CD4-positive, alpha-beta T cell treated with Interferon alpha-2 for 1 hour (primary cell): ENCODE measurements at regions not wholly inside any gene's neighbourhood (a gene's known extent, or its start where the extent isn't known, plus 50 kb on each side); places are given as distances from the start of the nearest gene placed in this dataset.
"Not testable (repeated sequence)": the region's sequence is repeated elsewhere in the genome, so short reads cannot be mapped to it uniquely, and the experiment has no call there.

Source experiments
- DNase-seq, 2 donors: peaks; one replicate each; pipeline ENCODE4 v3.0.0-alpha.2; 2020 to 2022

GRCh38 chr1:244271691-244272308 lies 179.9 kb downstream of the ADSS2 start:
- DNase-seq = no peak

- DNase-seq = peak; percentile 76 to 81
Measured at GRCh38 chr1:244272471-244273261, 179.0 kb downstream of the ADSS2 start.

- no peak for DNase-seq
Measured at GRCh38 chr1:244273262-244273844, 178.4 kb downstream of the ADSS2 start.

- peak in 1 of 2 donors; percentile 17 for DNase-seq
Measured at GRCh38 chr1:244273845-244274619, 177.7 kb downstream of the ADSS2 start.

GRCh38 chr1:244276646-244277045 lies 175.1 kb downstream of the ADSS2 start:
- DNase-seq = no peak

- no peak for DNase-seq
Measured at GRCh38 chr1:244280201-244280600, 171.5 kb downstream of the ADSS2 start.

GRCh38 chr1:244280859-244281258 lies 170.8 kb downstream of the ADSS2 start:
- no peak for DNase-seq

GRCh38 chr1:244283772-244284171 lies 167.9 kb downstream of the ADSS2 start:
- no peak for DNase-seq

- no peak for DNase-seq
Measured at GRCh38 chr1:244284641-244285156, 167.0 kb downstream of the ADSS2 start.

GRCh38 chr1:244286341-244286740 lies 165.4 kb downstream of the ADSS2 start:
- DNase-seq = no peak

GRCh38 chr1:244287726-244288125 lies 164.0 kb downstream of the ADSS2 start:
- no peak for DNase-seq

- no peak for DNase-seq
Measured at GRCh38 chr1:244288663-244289062, 163.0 kb downstream of the ADSS2 start.

- DNase-seq = no peak
Measured at GRCh38 chr1:244289991-244290785, 161.5 kb downstream of the ADSS2 start.

- no peak for DNase-seq
Measured at GRCh38 chr1:244291236-244292201, 160.2 kb downstream of the ADSS2 start.

- DNase-seq = no peak
Measured at GRCh38 chr1:244294599-244295224, 157.0 kb downstream of the ADSS2 start.

- no peak for DNase-seq
Measured at GRCh38 chr1:244296003-244296402, 155.7 kb downstream of the ADSS2 start.

- DNase-seq = no peak
Measured at GRCh38 chr1:244296447-244296846, 155.3 kb downstream of the ADSS2 start.

GRCh38 chr1:244297087-244297486 lies 154.6 kb downstream of the ADSS2 start:
- no peak for DNase-seq

GRCh38 chr1:244297616-244298015 lies 154.1 kb downstream of the ADSS2 start:
- no peak for DNase-seq

- not testable (repeated sequence) for DNase-seq
Measured at GRCh38 chr1:244300029-244300375, 151.7 kb downstream of the ADSS2 start.
